ENCODE measurements at regions not wholly inside any gene's neighbourhood (a gene's known extent, or its start where the extent isn't known, plus 50 kb on each side); places are given as distances from the start of the nearest gene placed in this dataset.

DNA sequence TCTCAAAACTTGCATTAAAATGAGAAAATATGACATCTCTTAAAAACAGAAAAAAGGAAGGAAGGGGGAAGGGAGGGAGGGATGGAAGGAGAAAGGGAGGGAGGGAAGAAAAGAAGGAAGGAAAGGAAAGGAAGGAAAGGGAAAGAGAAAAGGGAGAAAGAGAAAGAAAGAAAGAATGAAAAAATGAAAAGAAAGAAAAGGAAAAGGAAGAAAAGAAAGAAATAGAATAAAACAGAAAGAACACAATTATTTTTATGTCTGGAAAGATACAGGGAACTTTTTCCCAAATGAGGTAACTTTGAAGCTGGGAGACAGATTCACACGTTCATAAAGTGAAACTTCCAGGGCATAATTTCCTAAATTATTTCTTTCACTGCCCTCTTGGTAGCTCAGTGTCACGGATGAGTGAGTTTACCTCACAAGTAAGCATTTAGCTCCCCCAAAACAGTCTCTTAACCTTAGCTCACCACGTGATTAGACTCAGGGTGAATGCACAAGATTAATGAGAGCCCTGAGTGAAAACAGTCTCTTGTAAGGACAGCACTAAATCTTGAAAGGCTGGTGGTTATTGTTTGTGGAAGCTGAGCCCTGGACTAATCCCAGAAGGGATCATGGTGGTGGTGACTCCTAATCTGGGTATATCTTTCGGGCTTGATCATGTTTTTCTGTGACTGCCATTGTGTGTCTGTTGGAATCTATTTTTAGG is 74.1 kb upstream of the HDAC9 start:
- TF ChIP-seq, protein P1, sequence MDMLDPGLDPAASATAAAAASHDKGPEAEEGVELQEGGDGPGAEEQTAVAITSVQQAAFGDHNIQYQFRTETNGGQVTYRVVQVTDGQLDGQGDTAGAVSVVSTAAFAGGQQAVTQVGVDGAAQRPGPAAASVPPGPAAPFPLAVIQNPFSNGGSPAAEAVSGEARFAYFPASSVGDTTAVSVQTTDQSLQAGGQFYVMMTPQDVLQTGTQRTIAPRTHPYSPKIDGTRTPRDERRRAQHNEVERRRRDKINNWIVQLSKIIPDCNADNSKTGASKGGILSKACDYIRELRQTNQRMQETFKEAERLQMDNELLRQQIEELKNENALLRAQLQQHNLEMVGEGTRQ (IDR thresholded peaks at IDR 0.05; ENCODE audit: low read depth, low read length): no peak
- TF ChIP-seq CTCF (conservative IDR thresholded peaks at IDR 0.05; ENCODE audit: low read depth, low read length): no peak
- TF ChIP-seq POLR2A (IDR thresholded peaks at IDR 0.05; ENCODE audit: low read depth, low read length): no peak
- TF ChIP-seq SMC3 (IDR thresholded peaks at IDR 0.05; ENCODE audit: low read depth, low read length): no peak
- TF ChIP-seq RAD21 (IDR thresholded peaks at IDR 0.05; ENCODE audit: low read length): no peak
- TF ChIP-seq RFX5 (IDR thresholded peaks at IDR 0.05; ENCODE audit: low read depth, low read length): no peak
- TF ChIP-seq RCOR1 (IDR thresholded peaks at IDR 0.05; ENCODE audit: insufficient replicate concordance, low read length): no peak
- no peak for TF ChIP-seq CEBPB (IDR thresholded peaks at IDR 0.05; ENCODE audit: low read depth, low read length)
- TF ChIP-seq BHLHE40 (IDR thresholded peaks at IDR 0.05; ENCODE audit: low read depth, low read length): no peak
- no peak for TF ChIP-seq MXI1 (IDR thresholded peaks at IDR 0.05; ENCODE audit: borderline replicate concordance, low read depth, low read length)
- TF ChIP-seq FOS (IDR thresholded peaks at IDR 0.05; ENCODE audit: low read depth, low read length): no peak

Measured in IMR-90 (cell line).